ENCODE measurements at regions not wholly inside any gene's neighbourhood (a gene's known extent, or its start where the extent isn't known, plus 50 kb on each side); places are given as distances from the start of the nearest gene placed in this dataset.

DNA sequence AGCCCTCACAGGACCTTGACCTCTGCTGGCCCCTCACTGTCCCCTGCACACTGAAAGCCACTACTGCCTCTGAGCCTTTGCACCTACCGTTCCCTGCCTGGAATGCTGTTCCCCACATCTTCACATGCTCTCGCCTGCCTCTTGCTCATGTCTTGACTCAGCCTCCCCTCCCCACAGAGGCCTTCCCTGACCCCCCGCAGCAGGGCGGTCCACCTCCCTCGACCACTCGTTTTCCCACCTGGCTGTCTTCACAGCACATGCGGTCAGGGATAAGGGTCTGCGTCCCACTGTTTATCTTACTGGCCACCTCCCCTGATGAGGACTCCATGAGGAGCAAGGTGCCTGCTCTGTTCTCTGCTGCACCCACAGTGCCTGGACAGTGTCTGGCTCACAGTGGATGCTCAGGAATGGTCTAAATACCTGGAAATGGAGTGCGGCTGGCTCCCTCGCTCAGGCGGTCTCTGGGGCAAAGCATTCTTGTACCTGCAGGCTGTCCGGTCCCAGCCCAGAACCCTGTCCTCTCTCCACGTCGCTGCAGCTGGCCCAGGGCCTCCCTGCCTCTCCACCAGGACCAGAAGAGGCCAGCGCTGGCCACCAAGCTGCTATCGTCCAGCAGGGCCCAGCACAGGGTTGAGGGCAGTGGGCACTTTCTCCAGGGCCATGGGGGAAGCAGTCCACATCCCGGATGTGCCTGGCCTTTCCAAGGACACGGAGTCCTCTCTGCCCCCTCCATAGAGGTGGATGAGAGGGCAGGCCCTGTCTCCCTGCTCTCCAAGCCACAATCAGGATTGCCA is 107.4 kb downstream of the NCOR2 start:
- TF ChIP-seq, protein P1, sequence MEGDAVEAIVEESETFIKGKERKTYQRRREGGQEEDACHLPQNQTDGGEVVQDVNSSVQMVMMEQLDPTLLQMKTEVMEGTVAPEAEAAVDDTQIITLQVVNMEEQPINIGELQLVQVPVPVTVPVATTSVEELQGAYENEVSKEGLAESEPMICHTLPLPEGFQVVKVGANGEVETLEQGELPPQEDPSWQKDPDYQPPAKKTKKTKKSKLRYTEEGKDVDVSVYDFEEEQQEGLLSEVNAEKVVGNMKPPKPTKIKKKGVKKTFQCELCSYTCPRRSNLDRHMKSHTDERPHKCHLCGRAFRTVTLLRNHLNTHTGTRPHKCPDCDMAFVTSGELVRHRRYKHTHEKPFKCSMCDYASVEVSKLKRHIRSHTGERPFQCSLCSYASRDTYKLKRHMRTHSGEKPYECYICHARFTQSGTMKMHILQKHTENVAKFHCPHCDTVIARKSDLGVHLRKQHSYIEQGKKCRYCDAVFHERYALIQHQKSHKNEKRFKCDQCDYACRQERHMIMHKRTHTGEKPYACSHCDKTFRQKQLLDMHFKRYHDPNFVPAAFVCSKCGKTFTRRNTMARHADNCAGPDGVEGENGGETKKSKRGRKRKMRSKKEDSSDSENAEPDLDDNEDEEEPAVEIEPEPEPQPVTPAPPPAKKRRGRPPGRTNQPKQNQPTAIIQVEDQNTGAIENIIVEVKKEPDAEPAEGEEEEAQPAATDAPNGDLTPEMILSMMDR (IDR thresholded peaks at IDR 0.05; ENCODE audit: extremely low read depth, insufficient read depth, missing control alignments): no peak
- in situ Hi-C loops (cut with MboI; ENCODE audit: low pct_unique_long_range_greater_than_20kb, low sequenced_read_pairs, unreplicated experiment): no loop called here
- DNase-seq (ENCODE audit: low spot score): no peak

DNA sequence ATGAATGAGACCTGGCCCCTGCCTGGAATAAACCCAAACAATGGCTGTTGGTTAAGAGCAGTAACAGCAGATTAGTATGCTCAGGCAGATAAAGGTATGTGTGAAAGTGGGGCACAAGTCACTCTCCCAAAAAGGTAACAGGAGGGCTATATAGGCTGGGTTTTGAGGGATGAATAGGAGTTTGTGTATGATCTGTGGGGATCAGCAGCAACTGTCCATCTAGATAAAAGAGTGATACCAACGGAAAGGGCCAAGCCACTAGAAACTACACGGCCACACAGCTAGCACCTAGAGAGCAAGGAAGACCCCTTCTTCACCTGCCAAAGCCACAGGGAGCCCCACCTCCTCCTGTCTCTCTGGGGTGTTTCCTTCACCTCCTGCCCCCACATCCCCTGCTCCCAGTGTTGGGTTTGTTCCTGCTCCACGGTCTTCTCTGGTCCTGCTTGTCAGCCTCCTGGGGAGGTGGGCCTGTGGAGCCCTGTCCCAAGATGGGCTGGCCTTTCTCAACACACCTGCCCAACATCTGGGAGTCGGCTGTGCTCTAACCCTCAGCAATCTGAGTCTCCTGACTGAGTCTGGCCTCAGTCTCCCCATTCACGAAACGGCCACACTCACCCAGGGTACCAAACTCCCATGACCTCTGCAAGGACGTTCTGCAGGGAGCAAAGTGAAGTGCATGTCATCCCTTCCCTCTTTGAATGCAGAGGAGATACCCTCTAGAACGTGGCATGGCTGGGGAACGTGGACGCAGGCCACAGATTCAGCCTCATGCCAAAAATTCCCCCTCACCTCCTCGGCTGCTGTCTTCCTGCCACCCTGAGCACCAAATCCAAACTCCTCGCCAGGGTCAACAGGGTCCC is 108.2 kb downstream of the NCOR2 start:
- no peak for DNase-seq (ENCODE audit: low spot score)
- in situ Hi-C loops (cut with MboI; ENCODE audit: low pct_unique_long_range_greater_than_20kb, low sequenced_read_pairs, unreplicated experiment): no loop called here
- TF ChIP-seq, protein P1 (IDR thresholded peaks at IDR 0.05; ENCODE audit: extremely low read depth, insufficient read depth, missing control alignments): no peak

DNA sequence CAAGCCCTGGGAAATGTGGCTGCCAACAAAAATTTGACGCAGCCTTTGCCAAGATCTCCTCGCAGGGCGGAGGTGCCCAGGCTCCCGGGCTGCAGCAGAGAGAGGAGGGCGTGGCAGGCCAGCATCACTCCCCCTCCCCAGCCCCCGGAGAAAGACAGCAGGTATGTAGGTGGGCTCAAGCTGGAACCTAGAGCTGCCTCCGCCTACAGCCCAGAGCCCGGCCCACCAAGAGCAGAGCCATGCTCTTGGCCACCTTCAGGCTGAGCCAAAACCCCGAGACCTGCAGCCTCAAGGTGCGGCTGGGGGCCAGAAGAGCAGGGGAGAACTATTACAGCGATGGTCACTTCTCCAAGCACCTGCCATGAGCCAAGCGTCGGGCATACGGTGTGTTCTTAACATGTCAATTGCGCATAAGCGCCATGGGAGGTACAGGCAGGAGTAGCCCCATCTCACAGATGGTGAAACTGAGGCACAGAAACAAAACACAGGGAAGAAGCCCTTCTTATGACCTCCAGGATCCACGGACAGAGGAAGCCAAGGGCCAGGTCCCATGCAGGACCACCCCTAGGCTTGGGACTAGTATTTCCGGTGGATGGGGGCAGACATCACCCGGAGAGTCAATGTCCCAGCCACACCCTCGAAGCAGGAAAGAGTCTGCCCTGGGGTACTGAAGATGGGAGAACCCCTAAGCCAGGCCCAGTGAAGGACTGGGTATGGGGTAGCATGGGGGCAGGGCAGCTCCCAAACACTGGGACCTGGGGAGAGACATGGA is 109.0 kb downstream of the NCOR2 start:
- in situ Hi-C loops (cut with MboI; ENCODE audit: low pct_unique_long_range_greater_than_20kb, low sequenced_read_pairs, unreplicated experiment): no loop called here
- TF ChIP-seq, protein P1 (IDR thresholded peaks at IDR 0.05; ENCODE audit: extremely low read depth, insufficient read depth, missing control alignments): no peak
- no peak for DNase-seq (ENCODE audit: low spot score)

DNA sequence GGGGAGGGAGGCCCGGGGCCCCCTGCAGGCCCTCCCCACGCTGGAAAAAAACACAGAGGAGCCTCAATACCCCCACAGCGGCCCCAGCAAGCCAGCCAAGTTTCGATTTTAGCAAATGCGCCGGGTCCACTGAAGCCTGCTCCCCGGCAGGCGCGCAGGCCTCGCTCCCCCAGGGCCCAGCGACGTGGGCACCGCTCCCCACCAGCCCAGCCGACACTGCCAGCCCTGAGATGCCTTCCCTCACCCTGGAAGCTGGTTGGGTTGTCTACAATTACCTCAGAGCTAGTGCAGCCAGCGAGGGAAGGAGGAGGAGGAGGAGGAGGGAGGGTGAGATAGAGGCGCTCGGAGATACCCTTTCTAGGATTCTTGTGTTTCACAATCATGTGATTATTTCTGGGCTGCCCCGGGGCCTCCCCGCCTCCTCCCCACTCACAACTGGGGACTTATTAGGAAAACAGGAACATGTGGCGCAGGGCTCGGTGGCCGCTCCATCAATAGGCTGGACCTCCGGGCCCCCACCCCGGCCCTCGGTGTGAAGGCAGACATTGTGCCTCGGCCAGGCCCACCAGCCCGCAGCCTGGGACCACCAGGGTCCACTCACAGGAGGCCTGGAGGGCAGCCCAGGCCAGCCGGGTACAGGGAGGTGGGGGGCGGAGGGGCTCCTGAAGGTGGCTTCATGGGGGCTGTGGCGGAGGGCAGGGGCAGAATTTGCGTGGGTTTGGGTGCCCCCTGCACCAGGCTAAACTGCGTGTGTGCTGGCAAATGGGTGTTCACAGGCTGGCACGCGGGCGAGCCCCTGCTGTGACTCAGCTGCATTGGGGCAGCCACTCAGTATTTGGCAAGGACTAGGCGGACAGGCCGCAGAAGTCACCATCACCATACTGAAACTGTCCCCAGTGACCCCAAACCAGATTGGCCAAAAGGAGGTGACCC is 109.9 kb downstream of the NCOR2 start:
- in situ Hi-C loops (cut with MboI; ENCODE audit: low pct_unique_long_range_greater_than_20kb, low sequenced_read_pairs, unreplicated experiment): no loop called here
- TF ChIP-seq, protein P1 (IDR thresholded peaks at IDR 0.05; ENCODE audit: extremely low read depth, insufficient read depth, missing control alignments): no peak
- peak; percentile 80 for DNase-seq (ENCODE audit: low spot score)

DNA sequence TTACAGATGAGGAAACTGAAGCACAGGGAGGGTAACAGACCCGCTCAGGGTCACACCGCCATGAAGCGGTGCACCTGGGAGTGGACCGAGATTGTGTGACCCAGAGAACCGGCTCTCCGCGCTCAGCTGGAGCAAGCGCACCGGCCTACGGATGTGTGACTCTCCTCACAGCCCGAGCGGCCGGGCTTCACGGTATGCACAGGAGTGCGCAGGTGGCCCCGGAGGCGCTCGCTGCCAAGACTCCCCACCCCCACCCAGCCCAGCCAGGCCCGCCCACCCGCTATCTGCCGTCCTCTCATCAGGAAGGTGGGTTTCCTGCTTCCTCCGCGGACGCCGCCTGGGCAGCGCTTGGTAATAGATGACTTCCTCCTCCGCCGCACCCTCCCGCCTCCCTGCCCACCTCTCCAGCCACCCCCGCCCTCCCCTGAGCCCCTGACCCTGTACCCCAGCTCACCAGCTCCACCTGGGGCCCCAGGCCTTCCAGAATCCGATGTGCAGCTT is 110.7 kb downstream of the NCOR2 start:
- TF ChIP-seq, protein P1 (IDR thresholded peaks at IDR 0.05; ENCODE audit: extremely low read depth, insufficient read depth, missing control alignments): no peak
- peak; percentile 79 for DNase-seq (ENCODE audit: low spot score)
- in situ Hi-C loops (cut with MboI; ENCODE audit: low pct_unique_long_range_greater_than_20kb, low sequenced_read_pairs, unreplicated experiment): no loop called here

Data from GM13977 (cell line).